HUES48 (cell line): ENCODE measurements at regions not wholly inside any gene's neighbourhood (a gene's known extent, or its start where the extent isn't known, plus 50 kb on each side); places are given as distances from the start of the nearest gene placed in this dataset.
"Not testable (repeated sequence)": the region's sequence is repeated elsewhere in the genome, so short reads cannot be mapped to it uniquely, and the experiment has no call there.

Experiments
- H3K27ac ChIP-seq: one replicate; pipeline ENCODE4 v1.7.0; 2013; ENCODE audit warnings: low read depth, low read length, inconsistent platforms
- H3K27me3 ChIP-seq: 2 replicates; pipeline ENCODE4 v1.6.1; 2013; ENCODE audit warnings: mild to moderate bottlenecking, low read length; ENCODE audit not compliant: control insufficient read depth, insufficient read depth
- H3K36me3 ChIP-seq: 2 replicates; pipeline ENCODE4 v1.6.1; 2013; ENCODE audit warnings: low read length; ENCODE audit not compliant: control insufficient read depth, insufficient read depth
- H3K4me1 ChIP-seq: 2 replicates; pipeline ENCODE4 v1.6.1; 2013; ENCODE audit warnings: mild to moderate bottlenecking, low read length; ENCODE audit not compliant: control insufficient read depth, insufficient read depth
- H3K4me3 ChIP-seq: 2 replicates; pipeline ENCODE4 v1.5.1; 2013; ENCODE audit warnings: mild to moderate bottlenecking, low read depth, low read length
- H3K9ac ChIP-seq: 2 replicates; pipeline ENCODE4 v1.6.1; 2013; ENCODE audit warnings: mild to moderate bottlenecking, low read depth, low read length, moderate library complexity
- H3K9me3 ChIP-seq: 2 replicates; pipeline ENCODE4 v1.6.1; 2013; ENCODE audit warnings: low read length; ENCODE audit not compliant: control insufficient read depth, insufficient read depth

- not testable (repeated sequence) for H3K27me3 ChIP-seq, H3K36me3 ChIP-seq, H3K4me1 ChIP-seq, H3K9me3 ChIP-seq, H3K27ac ChIP-seq, H3K9ac ChIP-seq, H3K4me3 ChIP-seq
These were observed 2874.4 kb downstream of the RPIA start for GRCh38 chr2:91565689-91566430.

GRCh38 chr2:91566611-91567010 is 2875.1 kb downstream of the RPIA start:
- H3K27me3 ChIP-seq, H3K36me3 ChIP-seq, H3K27ac ChIP-seq, H3K4me3 ChIP-seq, H3K9me3 ChIP-seq, H3K9ac ChIP-seq, H3K4me1 ChIP-seq: not testable (repeated sequence)

DNA sequence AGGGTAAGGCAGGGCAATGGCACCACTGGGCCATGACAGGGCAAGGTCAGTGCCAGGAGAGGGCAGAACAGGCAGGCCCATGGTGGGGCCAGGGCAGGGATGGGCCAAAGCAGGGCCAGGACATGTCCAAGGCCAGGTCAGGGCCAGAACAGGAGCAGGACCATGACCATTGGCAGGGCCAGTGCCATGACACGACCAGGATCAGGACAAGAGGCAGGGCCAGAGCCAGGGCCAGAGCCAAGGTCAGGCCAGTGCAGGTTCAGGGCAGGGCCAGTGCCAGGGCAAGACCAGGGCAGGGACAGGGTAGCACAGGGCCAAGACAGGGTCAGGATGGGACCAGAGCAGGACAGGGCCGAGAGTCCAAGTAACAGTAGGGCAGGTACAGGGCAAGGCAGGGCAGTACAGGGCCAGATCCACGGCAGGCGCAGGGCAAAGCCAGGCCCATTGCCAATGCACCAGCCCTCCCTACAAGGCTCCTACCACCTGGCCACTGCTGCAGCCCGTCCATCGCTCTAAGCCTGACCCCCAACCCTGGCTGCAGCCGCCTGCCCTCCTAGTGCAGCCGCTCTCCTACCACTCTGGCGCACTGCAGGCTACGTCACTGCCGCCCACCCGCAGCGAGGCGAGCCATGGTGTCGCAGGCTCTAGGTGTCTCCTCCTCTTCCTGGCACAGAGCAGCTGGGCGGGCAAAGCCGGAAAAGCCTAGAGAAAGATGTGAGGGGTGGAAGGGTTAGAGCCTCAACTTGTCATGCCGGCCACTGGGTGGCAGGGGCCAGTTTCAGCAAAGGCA is 2876.3 kb downstream of the RPIA start:
- H3K27me3 ChIP-seq, H3K4me1 ChIP-seq, H3K4me3 ChIP-seq, H3K9me3 ChIP-seq, H3K36me3 ChIP-seq, H3K9ac ChIP-seq, H3K27ac ChIP-seq: not testable (repeated sequence)

GRCh38 chr2:91568391-91569338 is 2877.2 kb downstream of the RPIA start:
- not testable (repeated sequence) for H3K4me3 ChIP-seq, H3K4me1 ChIP-seq, H3K36me3 ChIP-seq, H3K27me3 ChIP-seq, H3K9ac ChIP-seq, H3K9me3 ChIP-seq, H3K27ac ChIP-seq

DNA sequence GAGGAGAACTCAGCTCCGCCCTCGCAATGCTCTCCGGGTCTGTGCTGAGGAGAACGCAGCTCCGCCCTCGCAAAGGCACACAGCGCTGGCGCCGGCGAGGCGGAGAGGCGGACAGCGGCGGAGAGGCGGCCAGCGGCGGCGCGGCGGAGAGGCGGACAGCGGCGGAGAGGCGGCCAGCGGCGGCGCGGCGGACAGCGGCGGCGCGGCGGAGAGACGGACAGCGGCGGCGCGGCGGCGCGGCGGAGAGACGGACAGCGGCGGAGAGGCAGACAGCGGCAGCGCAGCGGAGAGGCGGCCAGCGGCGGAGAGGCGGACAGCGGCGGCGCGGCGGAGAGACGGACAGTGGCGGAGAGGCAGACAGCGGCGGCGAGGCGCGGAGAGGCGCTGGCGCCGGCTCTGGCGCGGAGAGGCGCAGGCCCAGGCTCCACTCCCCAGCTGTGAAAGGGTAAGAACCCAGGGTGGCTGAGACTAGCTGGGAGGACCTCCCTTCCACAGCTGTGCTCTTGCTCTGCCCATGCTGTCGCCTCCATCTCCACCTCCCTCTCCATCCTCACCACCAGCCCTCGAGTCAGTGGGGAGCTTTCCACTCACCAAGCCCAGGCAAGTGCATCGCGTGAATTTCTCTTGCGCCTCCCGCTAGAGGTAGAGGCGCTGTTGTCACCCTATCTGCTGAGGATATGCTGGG is 2879.9 kb downstream of the RPIA start:
- H3K36me3 ChIP-seq, H3K4me1 ChIP-seq, H3K9me3 ChIP-seq, H3K27ac ChIP-seq, H3K27me3 ChIP-seq, H3K9ac ChIP-seq: not testable (repeated sequence)
- H3K4me3 ChIP-seq = peak overlapping the region; percentile 57

GRCh38 chr2:91573018-91573417 is 2881.5 kb downstream of the RPIA start:
- H3K4me1 ChIP-seq, H3K36me3 ChIP-seq, H3K9me3 ChIP-seq, H3K9ac ChIP-seq, H3K27ac ChIP-seq, H3K4me3 ChIP-seq, H3K27me3 ChIP-seq: not testable (repeated sequence)

DNA sequence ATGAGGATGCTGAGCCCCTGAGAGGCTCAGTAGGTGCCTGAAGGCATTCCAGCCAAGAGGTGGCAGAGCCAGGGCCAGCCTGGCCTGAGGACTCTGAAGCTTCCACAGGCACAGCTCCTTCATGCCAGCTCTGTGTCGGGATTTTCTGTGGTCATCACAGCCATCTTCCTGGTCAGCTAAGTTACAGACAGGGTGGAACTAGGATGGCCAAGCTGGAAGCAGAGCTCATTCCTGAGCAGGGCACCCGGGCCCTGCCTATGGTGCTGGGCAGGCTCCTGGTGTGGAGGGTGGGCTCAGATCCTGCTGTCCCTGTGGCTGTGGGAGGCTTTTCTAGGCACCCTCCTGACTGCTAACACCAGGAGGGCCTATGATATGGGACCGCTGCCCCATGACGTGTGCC is 2882.3 kb downstream of the RPIA start:
- not testable (repeated sequence) for H3K4me1 ChIP-seq, H3K9ac ChIP-seq, H3K36me3 ChIP-seq, H3K27me3 ChIP-seq, H3K9me3 ChIP-seq, H3K27ac ChIP-seq, H3K4me3 ChIP-seq

DNA sequence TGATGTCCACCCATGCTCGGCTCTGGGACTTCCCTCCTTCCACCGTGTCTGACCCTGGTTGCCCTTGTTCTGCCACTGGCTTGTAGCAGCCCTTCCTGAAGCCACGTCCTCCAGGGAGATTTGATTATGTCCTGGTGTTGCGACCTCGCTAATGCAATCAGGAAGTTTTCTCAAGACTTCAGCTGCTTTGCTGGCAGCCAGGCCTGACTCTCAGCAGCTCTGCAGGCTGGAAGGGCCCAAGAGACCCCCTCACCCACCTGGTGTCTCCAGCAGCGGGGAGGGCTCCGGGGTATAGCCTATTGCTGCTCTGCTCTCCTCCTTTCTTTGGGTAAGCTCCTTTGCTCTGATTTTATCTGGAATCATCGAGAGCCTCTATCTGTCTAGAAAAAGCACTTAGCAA is 2882.8 kb downstream of the RPIA start:
- not testable (repeated sequence) for H3K4me3 ChIP-seq, H3K9me3 ChIP-seq, H3K36me3 ChIP-seq, H3K27me3 ChIP-seq, H3K27ac ChIP-seq, H3K4me1 ChIP-seq, H3K9ac ChIP-seq

DNA sequence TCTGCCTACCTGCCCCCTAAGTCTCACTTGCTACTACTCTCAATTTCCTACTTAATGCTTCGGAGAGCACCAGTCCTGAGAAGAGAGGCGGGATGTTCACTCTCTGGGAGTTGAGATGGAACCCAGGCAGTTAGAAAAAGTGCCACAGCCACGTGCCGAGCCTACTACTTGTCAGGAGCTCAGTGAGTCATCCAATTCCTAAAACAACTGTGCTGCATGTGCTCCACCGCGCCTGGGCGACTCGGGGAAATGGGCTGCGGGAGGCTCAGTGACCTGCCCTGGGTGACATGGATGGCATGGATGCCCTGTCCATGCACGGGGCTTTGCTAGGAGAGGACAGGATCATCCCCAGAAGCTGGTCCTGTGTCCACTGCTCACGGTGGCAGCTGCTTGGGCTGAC is 2884.2 kb downstream of the RPIA start:
- H3K9ac ChIP-seq, H3K4me1 ChIP-seq, H3K4me3 ChIP-seq, H3K27me3 ChIP-seq, H3K36me3 ChIP-seq, H3K27ac ChIP-seq, H3K9me3 ChIP-seq: not testable (repeated sequence)

DNA sequence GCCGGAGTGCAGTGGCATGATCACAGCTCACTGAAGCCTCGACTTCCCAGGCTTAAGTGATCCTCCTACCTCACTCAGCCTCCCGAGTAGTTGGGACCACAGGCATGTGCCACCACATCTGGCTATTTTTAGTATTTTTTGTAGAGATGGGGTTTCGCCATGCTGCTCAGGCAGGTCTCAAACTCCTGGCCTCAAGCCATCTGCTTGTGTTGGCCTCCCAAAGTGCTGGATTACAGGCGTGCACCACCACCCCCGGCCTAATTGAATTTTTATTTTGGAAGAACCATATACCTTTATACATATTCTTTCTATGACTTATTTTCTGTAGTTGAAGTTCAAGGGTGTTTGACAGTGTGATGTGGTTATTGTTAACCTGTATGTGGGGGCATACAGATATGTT is 2885.9 kb downstream of the RPIA start:
- not testable (repeated sequence) for H3K4me3 ChIP-seq, H3K9ac ChIP-seq, H3K4me1 ChIP-seq, H3K36me3 ChIP-seq, H3K27ac ChIP-seq, H3K9me3 ChIP-seq, H3K27me3 ChIP-seq
